ENCODE measurements at regions not wholly inside any gene's neighbourhood (a gene's known extent, or its start where the extent isn't known, plus 50 kb on each side); places are given as distances from the start of the nearest gene placed in this dataset.

GRCh38 chr11:11078344-11079086 is 220.7 kb upstream of the ZBED5 start:
- no peak for TF ChIP-seq EZH2 (IDR thresholded peaks at IDR 0.05)
- no peak for TF ChIP-seq CTCF (IDR thresholded peaks at IDR 0.05)
- no peak for TF ChIP-seq EZH2phosphoT487 (IDR thresholded peaks at IDR 0.05)
